GM18868 (cell line): ENCODE measurements at regions not wholly inside any gene's neighbourhood (a gene's known extent, or its start where the extent isn't known, plus 50 kb on each side); places are given as distances from the start of the nearest gene placed in this dataset.

Experiments used
- ATAC-seq: cut with Tn5 transposase; IDR thresholded peaks from one replicate; pipeline ENCODE4 v1.9.1; 2021; ENCODE audit warnings: mild to moderate bottlenecking, moderate library complexity; ENCODE audit not compliant: unreplicated experiment

GRCh38 chr10:83636826-83637225, 502.5 kb upstream of the GHITM start:
- no peak for ATAC-seq

GRCh38 chr10:83647526-83647925, 491.8 kb upstream of the GHITM start:
- ATAC-seq: no peak

GRCh38 chr10:83648201-83648600, 491.1 kb upstream of the GHITM start:
- no peak for ATAC-seq

GRCh38 chr10:83649471-83649870, 489.8 kb upstream of the GHITM start:
- no peak for ATAC-seq

GRCh38 chr10:83654689-83655088, 484.6 kb upstream of the GHITM start:
- no peak for ATAC-seq

GRCh38 chr10:83656924-83657323, 482.4 kb upstream of the GHITM start:
- no peak for ATAC-seq

GRCh38 chr10:83657487-83657886, 481.8 kb upstream of the GHITM start:
- no peak for ATAC-seq

- ATAC-seq: no peak
Measured at GRCh38 chr10:83663918-83664317, 475.4 kb upstream of the GHITM start.

GRCh38 chr10:83666762-83667161, 472.5 kb upstream of the GHITM start:
- no peak for ATAC-seq

- no peak for ATAC-seq
Measured at GRCh38 chr10:83667594-83667993, 471.7 kb upstream of the GHITM start.

- ATAC-seq: no peak
Measured at GRCh38 chr10:83673316-83673715, 466.0 kb upstream of the GHITM start.

- ATAC-seq: peak; percentile 25
Measured at GRCh38 chr10:83677795-83678194, 461.5 kb upstream of the GHITM start.

GRCh38 chr10:83678850-83679249, 460.5 kb upstream of the GHITM start:
- peak; percentile 37 for ATAC-seq

GRCh38 chr10:83680470-83680891, 458.8 kb upstream of the GHITM start:
- ATAC-seq: peak; percentile 94

- no peak for ATAC-seq
Measured at GRCh38 chr10:83682414-83682813, 456.9 kb upstream of the GHITM start.

GRCh38 chr10:83685458-83685857, 453.9 kb upstream of the GHITM start:
- ATAC-seq: no peak

- no peak for ATAC-seq
Measured at GRCh38 chr10:83691791-83692596, 447.3 kb upstream of the GHITM start.

- ATAC-seq: no peak
Measured at GRCh38 chr10:83698899-83699298, 440.4 kb upstream of the GHITM start.

- no peak for ATAC-seq
Measured at GRCh38 chr10:83701799-83702198, 437.5 kb upstream of the GHITM start.

GRCh38 chr10:83702731-83703130, 436.6 kb upstream of the GHITM start:
- no peak for ATAC-seq

GRCh38 chr10:83706120-83706519, 433.2 kb upstream of the GHITM start:
- ATAC-seq: no peak

- no peak for ATAC-seq
Measured at GRCh38 chr10:83706952-83707582, 432.2 kb upstream of the GHITM start.
